GM10266 (cell line): ENCODE measurements at regions not wholly inside any gene's neighbourhood (a gene's known extent, or its start where the extent isn't known, plus 50 kb on each side); places are given as distances from the start of the nearest gene placed in this dataset.

Source experiments
- DNase-seq: peaks from one replicate; pipeline ENCODE4 v3.0.0; 2012; ENCODE audit errors: extremely low spot score
- CTCF ChIP-seq: IDR thresholded peaks from 2 replicates; pipeline ENCODE4 v1.5.1; 2012; ENCODE audit warnings: mild to moderate bottlenecking, low read depth; ENCODE audit not compliant: control insufficient read depth, insufficient read depth; ENCODE audit errors: missing control alignments

DNA sequence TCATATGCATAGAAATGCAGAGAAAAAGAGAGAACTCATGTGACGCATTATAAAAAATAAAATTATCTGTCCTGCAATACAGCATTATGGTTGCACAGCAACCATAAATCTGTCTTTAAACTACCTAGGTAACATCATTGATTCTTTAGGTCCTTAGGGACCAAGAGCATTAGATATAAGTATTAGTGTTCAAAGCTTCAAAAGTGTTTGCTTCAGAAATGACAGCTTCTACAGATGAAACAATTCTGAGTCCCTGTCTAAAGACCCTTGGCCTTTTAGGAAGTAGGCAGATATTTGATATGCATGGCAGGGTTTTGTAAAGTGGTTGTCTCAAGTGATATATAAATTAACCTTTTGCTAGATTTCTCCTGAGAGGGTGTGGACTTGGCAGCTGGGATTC, 454.2 kb downstream of the GBE1 start:
- DNase-seq = no peak
- TF ChIP-seq CTCF = no peak

DNA sequence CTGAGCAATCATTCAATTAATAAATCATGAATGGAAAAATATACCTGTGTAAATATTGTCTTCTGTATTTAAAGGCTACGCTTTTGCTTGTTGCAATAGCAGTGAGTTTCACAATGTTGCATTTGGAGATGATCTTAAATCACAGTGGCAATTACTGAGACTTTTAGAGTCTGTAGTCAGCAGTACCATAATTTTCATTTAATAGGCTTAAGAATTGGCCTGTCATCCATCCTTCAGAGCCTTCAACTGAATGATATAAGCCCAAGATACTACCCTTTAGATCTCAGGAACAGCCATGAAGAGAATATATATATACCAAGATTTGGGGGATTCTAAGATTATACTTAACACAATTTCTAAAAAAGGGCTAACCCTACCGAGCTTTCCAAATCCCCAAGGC, 458.1 kb downstream of the GBE1 start:
- no peak for TF ChIP-seq CTCF
- no peak for DNase-seq

DNA sequence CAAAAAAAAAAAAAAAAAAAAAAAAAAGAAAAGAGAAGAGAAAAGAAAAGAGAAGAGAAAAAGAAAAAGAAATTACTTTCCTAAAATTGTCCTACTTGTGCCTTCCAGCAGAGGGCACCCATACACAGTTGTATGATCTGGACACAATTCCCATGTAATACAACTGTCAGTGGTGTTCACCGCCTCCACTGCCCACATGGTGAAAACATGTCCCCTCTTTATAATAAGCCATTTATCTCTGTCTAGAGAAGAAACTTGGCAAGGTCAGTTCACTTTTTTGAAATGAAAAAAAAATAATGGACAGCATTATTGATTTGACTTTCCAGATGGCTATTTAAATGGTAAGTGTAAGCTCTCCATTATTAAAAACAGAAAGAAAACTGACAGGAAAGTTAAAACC, 459.4 kb downstream of the GBE1 start:
- peak; percentile 30 for DNase-seq

GRCh38 chr3:81301230-81301629, 460.2 kb downstream of the GBE1 start:
- TF ChIP-seq CTCF = no peak
- no peak for DNase-seq

More for the DNA sequence above, 459.4 kb downstream of the GBE1 start:
- peak; percentile 74 for TF ChIP-seq CTCF

DNA sequence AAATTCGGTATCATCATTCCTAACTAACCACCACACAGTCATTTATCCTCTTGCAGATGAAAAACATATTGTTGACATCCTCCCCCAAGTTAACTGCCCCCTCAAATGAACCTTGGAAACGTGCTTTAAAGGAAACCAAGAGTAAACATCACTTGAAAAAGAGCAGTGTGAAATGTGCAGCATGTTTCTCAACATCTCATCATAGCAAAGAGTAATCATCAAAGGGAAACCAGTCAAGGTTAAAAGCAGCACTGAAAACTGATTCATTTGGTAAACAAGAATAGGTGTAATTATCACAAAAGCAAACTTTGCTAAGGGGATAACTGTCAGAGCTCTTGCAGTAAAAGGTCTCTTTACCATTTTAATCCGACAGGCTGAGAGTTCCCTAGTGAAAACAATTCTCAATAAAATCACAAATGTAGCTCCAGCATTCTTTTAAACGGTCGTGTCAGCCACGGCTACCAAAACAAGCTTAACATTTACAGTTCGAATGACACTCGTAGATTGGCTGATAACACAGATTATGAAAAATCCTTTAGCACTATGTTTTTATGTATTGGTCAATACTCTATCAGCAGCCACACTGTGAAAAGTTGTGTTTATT, 461.0 kb downstream of the GBE1 start:
- no peak for TF ChIP-seq CTCF
- no peak for DNase-seq

DNA sequence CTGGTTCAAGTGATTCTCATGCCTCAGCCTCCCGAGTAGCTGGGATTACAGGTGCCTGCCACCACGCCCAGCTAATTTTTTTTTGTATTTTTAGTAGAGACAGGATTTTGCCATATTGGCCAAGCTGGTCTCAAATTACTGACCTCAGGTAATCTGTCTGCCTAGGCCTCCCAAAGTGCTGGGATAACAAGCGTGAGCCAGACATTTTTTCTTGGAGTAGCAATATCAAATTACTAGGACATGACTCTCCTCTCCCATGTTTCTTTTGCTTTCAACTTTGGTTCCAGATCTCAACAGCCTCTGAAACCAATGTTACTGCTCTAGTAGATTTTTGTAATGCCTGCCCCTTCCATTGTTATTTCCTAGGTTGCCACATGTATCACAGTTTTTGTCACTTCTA, 462.0 kb downstream of the GBE1 start:
- DNase-seq = no peak
- no peak for TF ChIP-seq CTCF

GRCh38 chr3:81295906-81296577, 465.4 kb downstream of the GBE1 start:
- DNase-seq = no peak
- TF ChIP-seq CTCF = no peak
